ENCODE measurements at regions not wholly inside any gene's neighbourhood (a gene's known extent, or its start where the extent isn't known, plus 50 kb on each side); places are given as distances from the start of the nearest gene placed in this dataset.

- no peak for DNase-seq
- ATAC-seq: no peak
- H3K27me3 Mint-ChIP-seq: no peaks in the 10 kb centered on the region
- H3K36me3 Mint-ChIP-seq (ENCODE audit: low read depth): peaks cover 3% of the 10 kb centered on the region
- intact Hi-C loops (cut with micrococcal nuclease): no loop called here
- ChIA-PET CTCF (no interaction called here), POLR2A (no interaction called here)
- no peak overlapping the region for H3K4me3 Mint-ChIP-seq
- no peak for TF ChIP-seq CTCF (IDR thresholded peaks at IDR 0.05)
- no peaks in the 10 kb centered on the region for H3K9me3 Mint-ChIP-seq
- no peaks in the 10 kb centered on the region for H3K4me1 Mint-ChIP-seq (ENCODE audit: low read depth)
- H3K27ac Mint-ChIP-seq: no peak overlapping the region
These were observed 115.9 kb downstream of the KATNIP start for GRCh38 chr16:27665881-27666280.

- intact Hi-C loops (cut with micrococcal nuclease): no loop called here
These were observed 120.3 kb downstream of the KATNIP start for GRCh38 chr16:27670071-27670810.

GRCh38 chr16:27671410-27671809 is 121.5 kb downstream of the KATNIP start:
- Mint-ChIP-seq H3K4me1 (ENCODE audit: low read depth) (no peaks in the 10 kb centered on the region), H3K27me3 (no peaks in the 10 kb centered on the region), H3K9me3 (no peaks in the 10 kb centered on the region), H3K4me3 (no peak overlapping the region), H3K27ac (no peak overlapping the region), H3K36me3 (ENCODE audit: low read depth) (peaks cover 8% of the 10 kb centered on the region)
- ATAC-seq (no peak), DNase-seq (no peak)
- intact Hi-C loops (cut with micrococcal nuclease): no loop called here
- CTCF ChIA-PET: no interaction called here
- POLR2A ChIA-PET: no interaction called here
- TF ChIP-seq CTCF (IDR thresholded peaks at IDR 0.05): no peak

More at GRCh38 chr16:27670071-27670810, 120.3 kb downstream of the KATNIP start:
- ATAC-seq (no peak), DNase-seq (no peak)
- no peak overlapping the region for H3K4me3 Mint-ChIP-seq
- H3K9me3 Mint-ChIP-seq: no peaks in the 10 kb centered on the region
- no peak overlapping the region for H3K27ac Mint-ChIP-seq
- ChIA-PET POLR2A (no interaction called here), CTCF (no interaction called here)
- H3K27me3 Mint-ChIP-seq: no peaks in the 10 kb centered on the region
- H3K4me1 Mint-ChIP-seq (ENCODE audit: low read depth): no peaks in the 10 kb centered on the region
- peaks cover 8% of the 10 kb centered on the region for H3K36me3 Mint-ChIP-seq (ENCODE audit: low read depth)
- TF ChIP-seq CTCF (IDR thresholded peaks at IDR 0.05): no peak

DNA sequence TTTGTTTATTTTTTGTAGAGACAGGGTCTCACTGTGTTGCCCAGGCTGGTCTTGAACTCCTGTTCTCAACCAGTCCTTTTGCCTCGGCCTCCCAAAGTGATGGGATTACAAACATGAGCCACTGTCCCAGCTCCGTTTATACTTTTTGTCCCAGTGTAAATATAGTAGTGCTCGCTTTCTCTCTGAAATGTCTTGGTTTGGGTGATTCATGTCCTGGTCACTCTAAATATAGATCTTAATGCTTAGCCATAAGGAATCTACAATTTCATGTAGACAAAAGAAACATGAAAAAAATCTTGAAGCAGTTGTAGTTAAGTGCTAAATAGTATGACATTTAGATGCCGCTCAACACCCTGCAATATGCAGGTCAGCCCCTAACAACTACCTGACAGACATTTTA is 126.9 kb downstream of the KATNIP start:
- TF ChIP-seq CTCF (IDR thresholded peaks at IDR 0.05): no peak
- ATAC-seq (no peak), DNase-seq (no peak)
- Mint-ChIP-seq H3K9me3 (no peaks in the 10 kb centered on the region), H3K4me1 (ENCODE audit: low read depth) (no peaks in the 10 kb centered on the region), H3K4me3 (no peak overlapping the region), H3K27me3 (no peaks in the 10 kb centered on the region), H3K27ac (no peak overlapping the region), H3K36me3 (ENCODE audit: low read depth) (peaks cover 15% of the 10 kb centered on the region)
- intact Hi-C loops (cut with micrococcal nuclease): no loop called here
- CTCF ChIA-PET: interaction anchor here (0.8 kb wide), 1 partner anchor 47 kb away, joined by 3 read pairs; no protein-coding TSS in a partner anchor
- POLR2A ChIA-PET: no interaction called here

- ATAC-seq (no peak), DNase-seq (no peak)
- H3K36me3 Mint-ChIP-seq (ENCODE audit: low read depth): peaks cover 13% of the 10 kb centered on the region
- POLR2A ChIA-PET: no interaction called here
- no peaks in the 10 kb centered on the region for H3K27me3 Mint-ChIP-seq
- no peak for TF ChIP-seq CTCF (IDR thresholded peaks at IDR 0.05)
- no peak overlapping the region for H3K4me3 Mint-ChIP-seq
- CTCF ChIA-PET: no interaction called here
- H3K27ac Mint-ChIP-seq: no peak overlapping the region
- intact Hi-C loops (cut with micrococcal nuclease): no loop called here
- no peaks in the 10 kb centered on the region for H3K4me1 Mint-ChIP-seq (ENCODE audit: low read depth)
- H3K9me3 Mint-ChIP-seq: no peaks in the 10 kb centered on the region
These were observed 127.3 kb downstream of the KATNIP start for GRCh38 chr16:27677263-27677662.
